ENCODE measurements at regions not wholly inside any gene's neighbourhood (a gene's known extent, or its start where the extent isn't known, plus 50 kb on each side); places are given as distances from the start of the nearest gene placed in this dataset.
A peak's percentile ranks its signal among the peaks of the same experiment; 100 is the strongest.

- Histone ChIP-seq H3K36me3 (no peaks in the 10 kb centered on the region), H3K4me3 (no peak overlapping the region)
- intact Hi-C loops (cut with DNase I), result no loop called here
Measured at GRCh38 chr3:153657461-153657860, 463.7 kb upstream of the ARHGEF26 start.

DNA sequence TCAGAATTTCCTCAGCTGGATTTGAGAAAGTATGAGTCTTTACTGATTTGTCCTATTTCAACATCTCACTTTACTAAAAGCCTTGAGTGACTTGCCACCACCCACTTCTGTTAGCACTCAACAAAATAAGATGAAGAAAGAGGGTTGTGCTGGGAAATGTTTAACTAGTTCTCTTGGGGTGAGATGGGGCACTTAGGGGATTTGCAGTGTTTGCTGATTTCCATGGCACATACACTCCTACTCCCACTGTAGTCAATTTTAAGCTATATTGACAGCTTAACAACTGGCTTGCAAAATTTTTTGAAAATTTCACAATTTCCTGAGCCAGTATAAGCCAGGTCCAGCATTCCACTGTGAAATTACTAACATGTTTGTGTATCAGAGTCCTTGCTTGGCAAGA is 463.1 kb upstream of the ARHGEF26 start:
- intact Hi-C loops (cut with DNase I), result no loop called here
- Histone ChIP-seq H3K4me1 (no peaks in the 10 kb centered on the region), H3K36me3 (no peaks in the 10 kb centered on the region), H3K9me3 (no peaks in the 10 kb centered on the region), H3K27ac (no peak overlapping the region), H3K4me3 (no peak overlapping the region), H3K27me3 (ENCODE audit: low read depth) (no peaks in the 10 kb centered on the region)
- peak; percentile 88 to 97 for ATAC-seq
- no peak for DNase-seq
- TF ChIP-seq, protein P1, sequence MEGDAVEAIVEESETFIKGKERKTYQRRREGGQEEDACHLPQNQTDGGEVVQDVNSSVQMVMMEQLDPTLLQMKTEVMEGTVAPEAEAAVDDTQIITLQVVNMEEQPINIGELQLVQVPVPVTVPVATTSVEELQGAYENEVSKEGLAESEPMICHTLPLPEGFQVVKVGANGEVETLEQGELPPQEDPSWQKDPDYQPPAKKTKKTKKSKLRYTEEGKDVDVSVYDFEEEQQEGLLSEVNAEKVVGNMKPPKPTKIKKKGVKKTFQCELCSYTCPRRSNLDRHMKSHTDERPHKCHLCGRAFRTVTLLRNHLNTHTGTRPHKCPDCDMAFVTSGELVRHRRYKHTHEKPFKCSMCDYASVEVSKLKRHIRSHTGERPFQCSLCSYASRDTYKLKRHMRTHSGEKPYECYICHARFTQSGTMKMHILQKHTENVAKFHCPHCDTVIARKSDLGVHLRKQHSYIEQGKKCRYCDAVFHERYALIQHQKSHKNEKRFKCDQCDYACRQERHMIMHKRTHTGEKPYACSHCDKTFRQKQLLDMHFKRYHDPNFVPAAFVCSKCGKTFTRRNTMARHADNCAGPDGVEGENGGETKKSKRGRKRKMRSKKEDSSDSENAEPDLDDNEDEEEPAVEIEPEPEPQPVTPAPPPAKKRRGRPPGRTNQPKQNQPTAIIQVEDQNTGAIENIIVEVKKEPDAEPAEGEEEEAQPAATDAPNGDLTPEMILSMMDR (IDR thresholded peaks at IDR 0.05), result no peak

More at GRCh38 chr3:153657461-153657860, 463.7 kb upstream of the ARHGEF26 start:
- no peak overlapping the region for H3K27ac ChIP-seq
- no peaks in the 10 kb centered on the region for H3K4me1 ChIP-seq
- no peak for DNase-seq
- ATAC-seq, result peak in 1 of 2 donors; percentile 35
- TF ChIP-seq, protein P1 (IDR thresholded peaks at IDR 0.05), result no peak
- H3K9me3 ChIP-seq, result no peaks in the 10 kb centered on the region
- H3K27me3 ChIP-seq (ENCODE audit: low read depth), result no peaks in the 10 kb centered on the region

DNA sequence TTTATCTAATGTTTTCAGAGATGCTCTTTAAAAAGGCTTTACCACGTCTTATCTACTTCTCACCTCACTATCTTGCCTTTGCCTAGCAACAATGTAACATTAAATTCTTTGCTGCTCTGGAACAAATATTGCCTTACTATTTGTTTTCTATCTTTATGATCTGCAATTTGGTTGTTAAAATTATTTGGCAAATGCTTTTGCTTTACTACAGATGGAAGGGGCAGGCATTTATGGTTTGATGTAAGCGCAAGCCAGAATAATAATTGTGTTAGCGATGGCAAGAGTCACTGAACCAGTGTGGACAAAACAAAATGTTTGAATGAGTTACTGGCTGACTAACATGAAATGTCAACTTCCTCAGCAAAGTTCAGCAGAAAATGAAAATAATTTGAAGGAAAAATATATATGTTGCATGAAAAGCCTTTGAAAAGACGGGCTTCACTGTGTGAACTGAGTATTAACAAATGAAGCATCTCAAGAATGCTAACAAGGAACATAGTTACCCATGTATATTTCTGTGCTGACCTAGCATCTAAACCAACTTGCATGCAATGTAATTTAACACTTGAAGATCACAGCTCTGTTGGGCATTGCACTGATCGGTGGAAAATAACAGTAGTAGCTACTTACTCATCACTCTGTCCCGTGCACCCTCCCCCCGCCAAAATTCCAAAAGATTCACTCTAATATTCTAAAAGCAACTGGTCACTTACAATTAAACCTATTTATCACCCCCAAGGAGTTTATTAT is 454.0 kb upstream of the ARHGEF26 start:
- H3K27ac ChIP-seq, result no peak overlapping the region
- intact Hi-C loops (cut with DNase I), result no loop called here
- no peaks in the 10 kb centered on the region for H3K36me3 ChIP-seq
- DNase-seq (no peak), ATAC-seq (no peak)
- H3K4me3 ChIP-seq, result no peak overlapping the region
- no peaks in the 10 kb centered on the region for H3K4me1 ChIP-seq
- H3K27me3 ChIP-seq (ENCODE audit: low read depth), result no peaks in the 10 kb centered on the region
- no peaks in the 10 kb centered on the region for H3K9me3 ChIP-seq
- TF ChIP-seq, protein P1 (IDR thresholded peaks at IDR 0.05), result no peak

GRCh38 chr3:153669527-153669926 is 451.7 kb upstream of the ARHGEF26 start:
- ATAC-seq, result no peak

DNA sequence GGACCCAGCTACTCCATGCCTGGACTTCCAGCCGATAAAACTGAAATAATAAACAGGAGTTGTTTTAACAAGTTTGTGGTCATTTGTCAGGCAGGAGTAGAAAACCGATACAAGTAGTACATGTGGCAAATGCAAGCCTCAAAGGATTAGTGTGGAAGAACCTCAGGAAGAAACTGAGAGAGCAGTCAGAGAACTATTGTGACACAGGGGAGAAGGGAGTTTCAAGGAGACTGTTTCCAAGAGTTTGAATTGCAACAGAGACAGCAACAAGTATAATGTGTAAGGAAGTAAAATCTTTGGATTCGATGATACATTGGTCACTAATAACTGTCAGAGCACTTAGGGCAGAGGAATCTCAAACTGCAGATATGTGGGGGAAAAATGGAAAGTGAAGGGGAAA is 450.6 kb upstream of the ARHGEF26 start:
- ATAC-seq (no peak), DNase-seq (no peak)
- H3K27me3 ChIP-seq (ENCODE audit: low read depth), result no peaks in the 10 kb centered on the region
- intact Hi-C loops (cut with DNase I), result no loop called here
- H3K9me3 ChIP-seq, result no peaks in the 10 kb centered on the region
- no peaks in the 10 kb centered on the region for H3K36me3 ChIP-seq
- H3K4me1 ChIP-seq, result no peaks in the 10 kb centered on the region
- TF ChIP-seq, protein P1 (IDR thresholded peaks at IDR 0.05), result no peak
- no peak overlapping the region for H3K4me3 ChIP-seq
- no peak overlapping the region for H3K27ac ChIP-seq

More at GRCh38 chr3:153669527-153669926, 451.7 kb upstream of the ARHGEF26 start:
- no peaks in the 10 kb centered on the region for H3K9me3 ChIP-seq
- H3K27ac ChIP-seq, result no peak overlapping the region
- no peaks in the 10 kb centered on the region for H3K36me3 ChIP-seq
- intact Hi-C loops (cut with DNase I), result no loop called here
- H3K4me1 ChIP-seq, result no peaks in the 10 kb centered on the region
- TF ChIP-seq, protein P1 (IDR thresholded peaks at IDR 0.05), result no peak
- DNase-seq, result no peak
- H3K4me3 ChIP-seq, result no peak overlapping the region
- H3K27me3 ChIP-seq (ENCODE audit: low read depth), result no peaks in the 10 kb centered on the region
